A549 (cell line): ENCODE measurements at regions not wholly inside any gene's neighbourhood (a gene's known extent, or its start where the extent isn't known, plus 50 kb on each side); places are given as distances from the start of the nearest gene placed in this dataset.

Source experiments
- ATAC-seq, 2 experiments: fragments of 200-7000 bp in 1 of 2; fragments of >200 bp in 1 of 2; cut with Nextera tagmentation in 1 of 2; cut with Tn5 transposase in 1 of 2; 3 replicates each; pipeline versions ENCODE4 v1.8.0 to v1.9.1; 2018 to 2020; ENCODE audit warnings: mild to moderate bottlenecking in 1 of 2, moderate library complexity in 1 of 2
- CTCF ChIA-PET: fragments of 300-600 bp; sonication (Branson Sonifier 250); formaldehyde crosslinking; extraction: SDS; loops from one replicate; lab custom pipeline; 2021; ENCODE audit warnings: antibody characterized with exemption, inconsistent platforms; lab: Yijun Ruan, JAX
- POLR2A ChIA-PET: fragments of 350-600 bp; formaldehyde crosslinking; extraction: SDS; loops from one replicate; lab custom pipeline; 2021; ENCODE audit warnings: antibody characterized with exemption, inconsistent platforms; lab: Yijun Ruan, JAX
- DNase-seq, 2 experiments: peaks; one replicate each; pipeline versions ENCODE4 v3.0.0 to v3.0.0-alpha.2; 2011 to 2016; ENCODE audit warnings: low read depth in 1 of 2, low spot score in 1 of 2
- FAIRE-seq: peaks from 2 replicates; lab custom pipeline; 2011; peaks lifted over from hg19 to GRCh38; lab: Jason Lieb, UNC
- H3K27ac ChIP-seq, 2 experiments: fragments of >200 bp; sonication (Bioruptor Twin); formaldehyde crosslinking; 3 replicates each; pipeline ENCODE4 v1.5.1; 2016 to 2017
- H3K4me1 ChIP-seq: fragments of >200 bp; sonication (Bioruptor Twin); formaldehyde crosslinking; 3 replicates; pipeline ENCODE4 v1.6.1; 2016
- H3K4me2 ChIP-seq: fragments of >200 bp; sonication (Bioruptor Twin); formaldehyde crosslinking; 3 replicates; pipeline ENCODE4 v1.6.1; 2016
- H3K4me3 ChIP-seq: fragments of >200 bp; sonication (Bioruptor Twin); formaldehyde crosslinking; 3 replicates; pipeline ENCODE4 v1.5.1; 2016
- H3K9me3 ChIP-seq: fragments of >200 bp; sonication (Bioruptor Twin); formaldehyde crosslinking; 3 replicates; pipeline ENCODE4 v1.6.1; 2016
- FOSB ChIP-seq: fragments of 250-450 bp; sonication (Bioruptor Pico); IDR thresholded peaks from 2 replicates; pipeline ENCODE4 v1.5.0; 2020; ENCODE audit warnings: mild to moderate bottlenecking, moderate library complexity
- FOSL2 ChIP-seq, 2 experiments: fragments of 450-650 bp in 1 of 2; fragments of >200 bp in 1 of 2; sonication (Bioruptor Twin) in 1 of 2; formaldehyde crosslinking; IDR thresholded peaks; 2 replicates each; pipeline versions ENCODE4 v1.5.0 to v1.6.1; 2016 to 2020; ENCODE audit warnings: mild to moderate bottlenecking in 1 of 2, moderate library complexity in 1 of 2
- HOXB13 ChIP-seq: fragments of 250-450 bp; sonication (Bioruptor Pico); IDR thresholded peaks from 2 replicates; pipeline ENCODE4 v1.5.0; 2020; ENCODE audit warnings: low read depth, mild to moderate bottlenecking, moderate library complexity
- HOXB5 ChIP-seq: fragments of 250-450 bp; sonication (Bioruptor Pico); IDR thresholded peaks from 2 replicates; pipeline ENCODE4 v1.5.0; 2020; ENCODE audit warnings: mild to moderate bottlenecking, moderate library complexity
- KDM1A ChIP-seq: fragments of 200-600 bp; sonication (generic); IDR thresholded peaks from 2 replicates; pipeline ENCODE4 v1.6.1; 2016; ENCODE audit warnings: low read depth, mild to moderate bottlenecking
- NPAS2 ChIP-seq: fragments of 250-450 bp; sonication (Bioruptor Pico); IDR thresholded peaks from 2 replicates; pipeline ENCODE4 v1.8.0; 2022; ENCODE audit warnings: mild to moderate bottlenecking, moderate library complexity, borderline replicate concordance
- NR3C1 ChIP-seq: fragments of >200 bp; sonication (Bioruptor Twin); formaldehyde crosslinking; IDR thresholded peaks from 3 replicates; pipeline ENCODE4 v1.6.1; 2017
- PHF8 ChIP-seq: fragments of 200-600 bp; sonication (generic); IDR thresholded peaks from 2 replicates; pipeline ENCODE4 v1.6.1; 2016; ENCODE audit warnings: low read depth, mild to moderate bottlenecking, antibody characterized with exemption, moderate library complexity, borderline replicate concordance
- POLR2A ChIP-seq: IDR thresholded peaks from 2 replicates; pipeline ENCODE4 v1.6.1; 2012; ENCODE audit warnings: mild to moderate bottlenecking, low read length
- SMC3 ChIP-seq: fragments of >200 bp; sonication (Bioruptor Twin); formaldehyde crosslinking; IDR thresholded peaks from 3 replicates; pipeline ENCODE4 v1.6.1; 2018; ENCODE audit warnings: inconsistent platforms
- SREBF2 ChIP-seq: fragments of 450-650 bp; IDR thresholded peaks from 2 replicates; pipeline ENCODE4 v1.6.1; 2014; ENCODE audit warnings: mild to moderate bottlenecking, moderate library complexity
- ZC3H11A ChIP-seq: fragments of 450-650 bp; IDR thresholded peaks from 2 replicates; pipeline ENCODE4 v1.6.1; 2014; ENCODE audit warnings: antibody characterized with exemption, mild to moderate bottlenecking
- WGBS: methylation state at CpG from one replicate; pipeline ENCODE4 v1.1.6; 2017; ENCODE audit errors: missing lambda C conversion rate; 5-methylcytosine and 5-hydroxymethylcytosine counted together
- TF ChIP-seq, protein P1 (sequence below): fragments of 150-350 bp; IDR thresholded peaks from 2 replicates; pipeline ENCODE4 v1.6.1; 2014; ENCODE audit warnings: low read depth, mild to moderate bottlenecking, low read length
- TF ChIP-seq, protein P2 (sequence below): IDR thresholded peaks from 2 replicates; pipeline ENCODE4 v1.6.1; 2012
- TF ChIP-seq, protein P3 (sequence below): fragments of >200 bp; sonication (Bioruptor Twin); formaldehyde crosslinking; IDR thresholded peaks from 3 replicates; pipeline ENCODE4 v1.5.1; 2016
- TF ChIP-seq, protein P4 (sequence below): fragments of >200 bp; sonication (Bioruptor Twin); formaldehyde crosslinking; IDR thresholded peaks from 2 replicates; pipeline ENCODE4 v1.6.1; 2016
- TF ChIP-seq, protein P5 (sequence below): fragments of 250-450 bp; sonication (Bioruptor Pico); IDR thresholded peaks from 2 replicates; pipeline ENCODE4 v1.5.0; 2021; ENCODE audit warnings: mild to moderate bottlenecking, moderate library complexity, borderline replicate concordance
- TF ChIP-seq, protein P6 (sequence below): IDR thresholded peaks from 2 replicates; pipeline ENCODE4 v1.6.1; 2012
- TF ChIP-seq, protein P7 (sequence below): fragments of >200 bp; sonication (Bioruptor Twin); formaldehyde crosslinking; IDR thresholded peaks from 3 replicates; pipeline ENCODE4 v1.6.1; 2016

DNA sequence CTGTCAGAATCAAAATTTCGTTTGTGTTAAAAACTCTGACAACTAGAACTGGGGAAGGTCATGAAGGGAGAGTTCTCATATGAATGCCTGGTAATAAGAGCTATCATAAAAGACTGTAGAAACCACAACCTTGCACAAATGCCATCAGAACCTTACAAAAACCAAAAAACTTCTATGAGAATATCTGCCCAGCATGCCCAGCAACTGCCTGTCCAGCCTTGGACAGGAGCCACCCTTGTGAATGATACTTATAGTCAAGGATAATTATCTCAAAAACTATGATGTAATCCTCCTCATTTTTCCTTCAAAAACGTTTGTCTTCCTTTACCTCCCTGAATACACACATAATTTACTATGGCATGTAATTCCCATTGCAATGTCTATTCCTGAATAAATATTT, 53.4 kb upstream of the C1orf185 start:
- H3K4me1 ChIP-seq: no peaks in the 10 kb centered on the region
- H3K9me3 ChIP-seq: no peaks in the 10 kb centered on the region
- CTCF ChIA-PET: no interaction called here
- TF ChIP-seq, protein P1, sequence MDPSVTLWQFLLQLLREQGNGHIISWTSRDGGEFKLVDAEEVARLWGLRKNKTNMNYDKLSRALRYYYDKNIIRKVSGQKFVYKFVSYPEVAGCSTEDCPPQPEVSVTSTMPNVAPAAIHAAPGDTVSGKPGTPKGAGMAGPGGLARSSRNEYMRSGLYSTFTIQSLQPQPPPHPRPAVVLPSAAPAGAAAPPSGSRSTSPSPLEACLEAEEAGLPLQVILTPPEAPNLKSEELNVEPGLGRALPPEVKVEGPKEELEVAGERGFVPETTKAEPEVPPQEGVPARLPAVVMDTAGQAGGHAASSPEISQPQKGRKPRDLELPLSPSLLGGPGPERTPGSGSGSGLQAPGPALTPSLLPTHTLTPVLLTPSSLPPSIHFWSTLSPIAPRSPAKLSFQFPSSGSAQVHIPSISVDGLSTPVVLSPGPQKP: no peak
- no peak for TF ChIP-seq NR3C1
- no peak for TF ChIP-seq POLR2A
- TF ChIP-seq, protein P2, sequence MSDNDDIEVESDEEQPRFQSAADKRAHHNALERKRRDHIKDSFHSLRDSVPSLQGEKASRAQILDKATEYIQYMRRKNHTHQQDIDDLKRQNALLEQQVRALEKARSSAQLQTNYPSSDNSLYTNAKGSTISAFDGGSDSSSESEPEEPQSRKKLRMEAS: no peak
- TF ChIP-seq, protein P3, sequence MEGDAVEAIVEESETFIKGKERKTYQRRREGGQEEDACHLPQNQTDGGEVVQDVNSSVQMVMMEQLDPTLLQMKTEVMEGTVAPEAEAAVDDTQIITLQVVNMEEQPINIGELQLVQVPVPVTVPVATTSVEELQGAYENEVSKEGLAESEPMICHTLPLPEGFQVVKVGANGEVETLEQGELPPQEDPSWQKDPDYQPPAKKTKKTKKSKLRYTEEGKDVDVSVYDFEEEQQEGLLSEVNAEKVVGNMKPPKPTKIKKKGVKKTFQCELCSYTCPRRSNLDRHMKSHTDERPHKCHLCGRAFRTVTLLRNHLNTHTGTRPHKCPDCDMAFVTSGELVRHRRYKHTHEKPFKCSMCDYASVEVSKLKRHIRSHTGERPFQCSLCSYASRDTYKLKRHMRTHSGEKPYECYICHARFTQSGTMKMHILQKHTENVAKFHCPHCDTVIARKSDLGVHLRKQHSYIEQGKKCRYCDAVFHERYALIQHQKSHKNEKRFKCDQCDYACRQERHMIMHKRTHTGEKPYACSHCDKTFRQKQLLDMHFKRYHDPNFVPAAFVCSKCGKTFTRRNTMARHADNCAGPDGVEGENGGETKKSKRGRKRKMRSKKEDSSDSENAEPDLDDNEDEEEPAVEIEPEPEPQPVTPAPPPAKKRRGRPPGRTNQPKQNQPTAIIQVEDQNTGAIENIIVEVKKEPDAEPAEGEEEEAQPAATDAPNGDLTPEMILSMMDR: no peak
- no peak for TF ChIP-seq FOSB (CRISPR knock-in tag)
- TF ChIP-seq FOSL2 (IDR thresholded peaks at IDR 0.05): no peak
- TF ChIP-seq FOSL2 (CRISPR knock-in tag; IDR thresholded peaks at IDR 0.05): no peak
- TF ChIP-seq, protein P4, sequence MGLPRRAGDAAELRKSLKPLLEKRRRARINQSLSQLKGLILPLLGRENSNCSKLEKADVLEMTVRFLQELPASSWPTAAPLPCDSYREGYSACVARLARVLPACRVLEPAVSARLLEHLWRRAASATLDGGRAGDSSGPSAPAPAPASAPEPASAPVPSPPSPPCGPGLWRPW: no peak
- no peak for TF ChIP-seq HOXB5 (CRISPR knock-in tag)
- TF ChIP-seq, protein P5, sequence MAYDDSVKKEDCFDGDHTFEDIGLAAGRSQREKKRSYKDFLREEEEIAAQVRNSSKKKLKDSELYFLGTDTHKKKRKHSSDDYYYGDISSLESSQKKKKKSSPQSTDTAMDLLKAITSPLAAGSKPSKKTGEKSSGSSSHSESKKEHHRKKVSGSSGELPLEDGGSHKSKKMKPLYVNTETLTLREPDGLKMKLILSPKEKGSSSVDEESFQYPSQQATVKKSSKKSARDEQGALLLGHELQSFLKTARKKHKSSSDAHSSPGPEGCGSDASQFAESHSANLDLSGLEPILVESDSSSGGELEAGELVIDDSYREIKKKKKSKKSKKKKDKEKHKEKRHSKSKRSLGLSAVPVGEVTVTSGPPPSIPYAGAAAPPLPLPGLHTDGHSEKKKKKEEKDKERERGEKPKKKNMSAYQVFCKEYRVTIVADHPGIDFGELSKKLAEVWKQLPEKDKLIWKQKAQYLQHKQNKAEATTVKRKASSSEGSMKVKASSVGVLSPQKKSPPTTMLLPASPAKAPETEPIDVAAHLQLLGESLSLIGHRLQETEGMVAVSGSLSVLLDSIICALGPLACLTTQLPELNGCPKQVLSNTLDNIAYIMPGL (CRISPR knock-in tag): no peak
- no peak for TF ChIP-seq PHF8
- TF ChIP-seq KDM1A: no peak
- TF ChIP-seq ZC3H11A: no peak
- TF ChIP-seq HOXB13: no peak
- no peak for TF ChIP-seq SMC3
- TF ChIP-seq NPAS2 (CRISPR knock-in tag): no peak
- TF ChIP-seq SREBF2: no peak
- TF ChIP-seq, protein P6, sequence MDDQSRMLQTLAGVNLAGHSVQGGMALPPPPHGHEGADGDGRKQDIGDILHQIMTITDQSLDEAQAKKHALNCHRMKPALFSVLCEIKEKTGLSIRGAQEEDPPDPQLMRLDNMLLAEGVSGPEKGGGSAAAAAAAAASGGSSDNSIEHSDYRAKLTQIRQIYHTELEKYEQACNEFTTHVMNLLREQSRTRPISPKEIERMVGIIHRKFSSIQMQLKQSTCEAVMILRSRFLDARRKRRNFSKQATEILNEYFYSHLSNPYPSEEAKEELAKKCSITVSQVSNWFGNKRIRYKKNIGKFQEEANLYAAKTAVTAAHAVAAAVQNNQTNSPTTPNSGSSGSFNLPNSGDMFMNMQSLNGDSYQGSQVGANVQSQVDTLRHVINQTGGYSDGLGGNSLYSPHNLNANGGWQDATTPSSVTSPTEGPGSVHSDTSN: no peak
- TF ChIP-seq, protein P7, sequence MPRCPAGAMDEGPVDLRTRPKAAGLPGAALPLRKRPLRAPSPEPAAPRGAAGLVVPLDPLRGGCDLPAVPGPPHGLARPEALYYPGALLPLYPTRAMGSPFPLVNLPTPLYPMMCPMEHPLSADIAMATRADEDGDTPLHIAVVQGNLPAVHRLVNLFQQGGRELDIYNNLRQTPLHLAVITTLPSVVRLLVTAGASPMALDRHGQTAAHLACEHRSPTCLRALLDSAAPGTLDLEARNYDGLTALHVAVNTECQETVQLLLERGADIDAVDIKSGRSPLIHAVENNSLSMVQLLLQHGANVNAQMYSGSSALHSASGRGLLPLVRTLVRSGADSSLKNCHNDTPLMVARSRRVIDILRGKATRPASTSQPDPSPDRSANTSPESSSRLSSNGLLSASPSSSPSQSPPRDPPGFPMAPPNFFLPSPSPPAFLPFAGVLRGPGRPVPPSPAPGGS: no peak
- TF ChIP-seq, all 56 proteins: peak for 0
- FAIRE-seq (no peak), ATAC-seq (no peak), DNase-seq (no peak)
- WGBS: 3% methylated on average over 2 of the region's 2 CpGs
- Histone ChIP-seq H3K4me2 (no peak overlapping the region), H3K4me3 (no peak overlapping the region), H3K27ac (no peak overlapping the region)
- POLR2A ChIA-PET: no interaction called here
